T47D (cell line): ENCODE measurements at regions not wholly inside any gene's neighbourhood (a gene's known extent, or its start where the extent isn't known, plus 50 kb on each side); places are given as distances from the start of the nearest gene placed in this dataset.

Source experiments
- DNase-seq, 2 experiments: peaks; one replicate each; pipeline versions ENCODE4 v3.0.0 to v3.0.0-alpha.2; 2011 to 2012; ENCODE audit warnings: low read depth in 1 of 2, low spot score in 1 of 2
- JUND ChIP-seq: IDR thresholded peaks from 2 replicates; pipeline ENCODE4 v1.6.1; 2012; ENCODE audit warnings: low read depth
- in situ Hi-C: cut with HindIII; loops from 2 replicates; pipeline ENCODE4 v1.10.0; 2016; ENCODE audit warnings: low sequenced_read_pairs, low pct_unique_long_range_greater_than_20kb

DNA sequence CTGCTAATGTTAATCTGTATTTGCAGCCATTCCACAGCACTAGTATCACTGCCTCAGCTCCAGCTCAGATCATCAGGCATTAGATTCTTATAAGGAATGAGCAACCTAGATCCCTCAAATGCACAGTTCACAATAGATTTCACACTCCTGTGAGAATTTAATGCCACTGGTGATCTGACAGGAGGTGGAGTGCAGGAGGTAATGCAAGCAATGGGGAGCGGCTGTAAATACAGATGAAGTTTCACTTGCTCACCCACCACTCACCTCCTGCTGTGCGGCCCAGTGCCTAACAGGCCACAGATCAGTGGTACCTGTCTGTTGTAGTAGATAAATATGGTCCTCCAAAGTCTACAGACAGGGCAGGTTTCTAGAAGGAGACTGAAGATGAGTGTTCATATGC, 97.7 kb upstream of the TMEFF2 start:
- no peak for DNase-seq
- in situ Hi-C loops, result no loop called here
- TF ChIP-seq JUND, result no peak

DNA sequence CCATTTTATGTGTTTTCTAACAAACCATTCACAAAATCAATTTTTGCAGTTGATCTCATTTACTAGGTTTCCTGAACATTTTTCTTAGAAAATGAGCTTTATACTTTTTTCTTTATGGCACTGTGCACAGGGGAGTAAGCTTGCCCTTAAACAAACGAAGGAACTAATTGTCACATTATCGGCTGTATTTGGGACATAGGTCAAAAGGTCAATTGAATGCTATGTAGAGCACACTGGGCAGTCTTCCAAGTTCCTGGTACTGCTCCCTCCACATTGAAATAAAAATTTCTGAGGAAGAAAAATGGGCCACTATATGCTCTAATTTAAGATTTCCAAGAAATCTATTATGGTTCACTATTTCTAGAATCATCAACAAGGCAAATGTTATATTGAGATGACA, 93.6 kb upstream of the TMEFF2 start:
- in situ Hi-C loops, result no loop called here
- DNase-seq, result no peak
- no peak for TF ChIP-seq JUND

DNA sequence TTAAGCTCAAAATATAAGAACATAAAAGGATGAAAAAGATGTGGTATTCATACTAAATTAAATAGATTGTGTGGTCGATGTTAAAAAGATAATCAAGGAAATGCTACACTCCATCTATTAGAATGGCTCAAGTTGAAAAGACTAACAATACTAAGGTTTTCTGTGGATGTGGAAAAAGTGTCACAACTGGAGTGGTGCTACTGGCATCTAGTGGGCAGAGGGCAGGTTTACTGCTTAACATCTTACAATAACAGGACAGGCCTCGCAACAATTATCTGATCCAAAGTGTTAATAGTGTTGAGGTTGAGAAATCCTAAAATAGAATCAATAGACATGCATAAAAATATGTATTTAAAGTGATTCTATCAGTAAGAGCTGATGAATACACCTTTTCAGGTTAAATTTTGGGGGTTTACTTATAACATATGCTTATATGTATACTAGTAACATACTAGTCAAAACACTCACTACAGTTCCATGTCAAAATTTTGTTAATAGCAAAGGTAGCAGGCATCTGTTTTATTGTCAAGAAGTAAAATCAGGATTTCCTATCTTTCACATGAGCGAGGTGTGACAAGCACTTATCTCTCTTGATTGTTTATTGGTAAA, 91.5 kb upstream of the TMEFF2 start:
- TF ChIP-seq JUND, result no peak
- DNase-seq, result peak in 1 of 2 experiments; percentile 73
- in situ Hi-C loops, result no loop called here

DNA sequence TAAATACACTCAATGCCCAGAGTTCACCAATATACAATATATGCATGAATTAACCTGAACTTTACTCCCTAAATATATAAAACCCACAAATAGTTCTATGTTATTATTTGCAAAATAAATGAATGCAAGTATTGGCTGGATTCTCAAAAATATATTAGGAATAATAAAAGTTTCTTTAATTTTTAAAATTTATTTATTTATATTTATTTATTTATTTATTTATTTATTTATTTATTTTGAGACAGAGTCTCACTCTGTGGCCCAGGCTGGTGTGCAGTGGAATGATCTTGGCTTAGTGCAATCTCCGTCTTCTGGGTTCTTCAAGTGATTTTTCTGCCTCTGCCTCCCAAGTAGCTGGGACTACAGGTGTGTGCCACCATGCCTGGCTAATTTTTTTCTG, 88.7 kb upstream of the TMEFF2 start:
- in situ Hi-C loops, result no loop called here
- no peak for DNase-seq
- TF ChIP-seq JUND, result no peak

DNA sequence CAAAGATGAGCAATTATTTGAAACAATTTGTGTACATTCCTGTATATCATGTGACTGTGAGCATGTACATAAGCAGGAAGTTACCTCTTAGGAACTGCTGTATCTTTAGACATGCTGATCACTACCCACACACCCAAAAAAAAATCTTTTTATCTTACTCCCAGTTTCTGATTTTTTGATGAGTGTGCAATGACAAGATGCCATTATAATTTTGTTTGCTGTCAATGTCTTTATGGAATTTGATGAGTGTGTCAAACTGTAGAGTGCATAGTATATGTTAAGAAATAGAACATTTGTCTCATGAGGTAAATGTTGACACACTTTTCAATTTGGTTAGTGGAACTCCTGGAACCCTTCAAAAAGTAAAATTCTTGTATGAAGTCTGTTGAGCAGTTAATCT, 84.0 kb upstream of the TMEFF2 start:
- TF ChIP-seq JUND, result no peak
- in situ Hi-C loops, result no loop called here
- no peak for DNase-seq

DNA sequence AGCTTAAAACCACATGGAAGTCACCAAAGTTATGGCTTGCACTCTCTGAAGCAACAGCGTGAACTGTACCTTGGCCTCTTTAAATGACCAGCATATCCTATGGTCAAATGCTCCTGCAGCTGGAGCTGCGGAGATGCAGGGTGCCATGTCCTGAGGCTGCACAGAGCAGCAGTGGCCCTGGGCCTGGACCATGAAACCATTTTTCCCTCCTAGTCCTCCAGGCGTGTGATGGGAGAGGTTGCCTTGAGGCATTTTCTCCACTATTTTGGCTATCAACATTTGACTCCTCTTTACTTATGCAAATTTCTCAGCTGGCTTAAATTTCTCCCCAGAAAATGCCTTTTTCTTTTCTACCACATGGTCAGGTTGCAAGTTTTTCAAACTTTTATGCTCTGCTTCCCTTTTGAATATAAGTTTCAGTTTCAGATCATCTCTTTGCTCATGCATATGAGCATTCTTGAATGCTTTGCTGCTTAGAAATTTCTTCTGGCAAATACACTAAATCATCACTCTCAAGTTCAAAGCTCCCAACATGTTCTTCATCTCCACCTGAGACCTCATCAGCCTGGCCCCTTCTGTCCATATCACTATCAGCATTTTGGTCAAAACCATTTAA, 82.9 kb upstream of the TMEFF2 start:
- in situ Hi-C loops, result no loop called here
- DNase-seq, result no peak
- TF ChIP-seq JUND, result no peak

DNA sequence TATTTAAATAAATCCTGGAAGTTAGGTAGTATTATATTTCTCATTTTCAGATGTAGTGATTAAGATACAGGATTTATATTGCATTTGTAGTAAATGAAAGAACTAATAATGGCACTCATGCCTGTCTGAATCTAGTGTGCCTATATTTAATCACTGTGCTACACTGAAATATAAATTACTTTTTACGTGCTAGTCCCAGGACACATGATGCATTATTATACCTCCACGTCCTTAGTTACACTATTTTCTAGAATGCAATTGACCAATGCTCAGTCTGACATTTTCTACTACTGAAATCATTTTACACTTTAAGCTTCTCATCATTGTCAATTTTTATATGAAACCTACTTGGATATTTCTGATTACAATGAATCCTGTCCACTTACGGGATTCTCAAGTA, 80.9 kb upstream of the TMEFF2 start:
- DNase-seq, result no peak
- no peak for TF ChIP-seq JUND
- in situ Hi-C loops, result no loop called here

DNA sequence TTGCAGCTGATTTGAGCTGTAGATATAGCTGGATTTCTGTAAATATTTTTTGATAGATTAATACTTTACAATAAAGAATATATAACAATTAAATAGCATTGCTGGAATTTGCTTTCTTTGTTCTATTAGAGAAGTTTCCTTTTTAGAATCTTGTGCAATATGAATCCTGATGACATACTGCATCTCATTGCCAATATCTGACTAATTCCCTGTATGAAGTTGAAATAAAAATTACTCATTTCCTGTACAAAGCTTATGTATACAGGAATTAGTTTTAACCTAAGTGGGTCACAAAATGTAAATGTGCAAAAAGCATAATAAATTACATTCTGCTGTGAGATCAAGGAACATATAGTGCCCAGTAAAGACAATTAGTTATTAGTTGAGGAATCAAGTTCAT, 72.8 kb upstream of the TMEFF2 start:
- no peak for TF ChIP-seq JUND
- no peak for DNase-seq
- in situ Hi-C loops, result no loop called here

DNA sequence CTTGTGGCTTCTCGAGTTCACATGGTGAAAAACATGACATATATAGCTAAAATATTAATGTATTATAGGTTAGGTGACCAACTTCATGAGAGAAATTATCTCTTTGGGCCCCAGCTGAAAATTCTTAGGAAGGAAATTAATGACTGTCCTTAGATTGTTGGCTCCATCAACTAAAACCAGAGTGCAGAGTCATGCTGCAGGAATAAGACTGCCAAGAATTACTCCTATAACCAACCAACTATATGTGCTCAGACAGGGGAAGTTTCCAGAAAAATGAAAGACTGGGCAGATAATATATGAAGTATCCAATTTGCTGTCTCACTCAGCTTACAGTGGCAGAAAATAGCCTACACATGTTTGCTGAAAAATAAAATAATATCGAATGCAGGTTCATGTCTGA, 71.0 kb upstream of the TMEFF2 start:
- DNase-seq, result no peak
- no peak for TF ChIP-seq JUND
- in situ Hi-C loops, result no loop called here

DNA sequence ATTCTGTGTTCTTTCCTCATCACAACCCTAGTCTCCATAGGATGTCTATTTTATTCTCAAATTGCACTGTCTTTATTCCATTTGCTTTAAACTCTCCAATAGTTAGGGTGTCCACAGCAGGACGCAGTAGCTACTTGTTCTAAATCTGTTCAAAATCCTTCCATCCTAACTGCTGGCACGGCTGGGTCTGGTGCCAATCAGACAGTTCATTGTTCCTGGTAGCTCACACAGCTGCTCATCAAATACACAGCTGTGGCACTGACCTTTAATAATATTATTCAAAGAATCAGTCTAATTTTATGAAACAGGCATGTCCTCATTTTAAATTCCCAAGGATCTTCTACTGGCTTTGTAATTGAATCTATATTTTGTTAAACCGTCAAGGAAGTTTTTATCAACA, 59.7 kb upstream of the TMEFF2 start:
- in situ Hi-C loops, result no loop called here
- TF ChIP-seq JUND, result no peak

DNA sequence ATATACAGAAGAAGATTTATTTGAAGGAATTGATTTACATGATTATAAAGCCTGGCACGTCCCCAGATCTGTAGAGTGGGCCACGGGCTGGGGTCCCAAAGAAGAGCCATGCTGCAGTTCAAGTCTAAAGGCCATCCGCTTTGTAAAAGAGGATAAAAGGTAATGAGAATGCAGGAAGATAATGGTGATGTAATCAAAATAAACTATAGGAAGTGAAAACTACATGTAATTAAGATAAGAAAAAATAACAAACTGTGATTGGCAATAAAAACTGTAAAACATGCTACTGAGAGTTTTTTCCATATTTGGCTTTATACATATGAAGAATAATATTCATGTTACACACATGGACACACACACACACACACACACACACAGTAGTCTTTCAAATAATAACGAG, 59.0 kb upstream of the TMEFF2 start:
- TF ChIP-seq JUND, result no peak
- in situ Hi-C loops, result no loop called here
- no peak for DNase-seq

More for the DNA sequence above, 59.7 kb upstream of the TMEFF2 start:
- DNase-seq, result no peak

DNA sequence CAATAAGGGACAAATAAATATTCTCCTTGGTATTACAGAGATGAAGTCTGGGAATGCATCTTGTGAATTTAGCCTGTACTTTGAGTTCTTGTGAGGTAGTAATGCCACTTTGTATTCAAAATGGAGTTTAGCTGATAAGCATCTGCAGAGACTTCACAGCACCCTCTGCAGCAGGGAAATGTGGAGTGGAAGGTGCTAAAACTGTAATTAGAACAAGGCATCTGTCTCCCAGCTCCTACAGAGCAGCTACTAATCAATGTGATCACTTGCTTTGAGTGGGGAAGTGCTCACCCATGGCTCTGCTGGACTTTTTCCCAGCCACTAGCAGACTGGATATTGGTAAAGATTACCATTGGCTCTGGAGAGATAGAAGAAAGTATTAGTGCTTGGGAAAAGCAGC, 56.2 kb upstream of the TMEFF2 start:
- no peak for DNase-seq
- TF ChIP-seq JUND, result no peak
- in situ Hi-C loops, result no loop called here

DNA sequence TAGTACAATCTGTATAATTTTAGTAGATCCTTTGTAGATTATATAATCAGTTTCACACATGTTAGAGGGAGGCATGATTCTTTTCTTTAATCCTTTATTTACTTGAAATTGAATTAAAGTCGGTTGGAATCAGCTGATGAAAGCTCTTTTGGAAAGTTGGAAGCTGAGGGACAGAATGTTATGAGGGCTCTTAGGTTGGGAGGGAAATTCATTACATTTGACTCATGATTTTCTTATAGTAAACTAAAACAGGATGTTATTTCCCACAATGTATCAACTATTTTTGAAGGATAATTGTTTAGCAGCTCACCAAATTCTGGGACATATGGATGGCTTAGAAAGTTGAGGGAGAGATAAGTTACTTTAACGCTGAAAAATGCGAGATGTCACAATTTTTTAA, 52.7 kb upstream of the TMEFF2 start:
- TF ChIP-seq JUND, result no peak
- in situ Hi-C loops, result no loop called here
- DNase-seq, result no peak

DNA sequence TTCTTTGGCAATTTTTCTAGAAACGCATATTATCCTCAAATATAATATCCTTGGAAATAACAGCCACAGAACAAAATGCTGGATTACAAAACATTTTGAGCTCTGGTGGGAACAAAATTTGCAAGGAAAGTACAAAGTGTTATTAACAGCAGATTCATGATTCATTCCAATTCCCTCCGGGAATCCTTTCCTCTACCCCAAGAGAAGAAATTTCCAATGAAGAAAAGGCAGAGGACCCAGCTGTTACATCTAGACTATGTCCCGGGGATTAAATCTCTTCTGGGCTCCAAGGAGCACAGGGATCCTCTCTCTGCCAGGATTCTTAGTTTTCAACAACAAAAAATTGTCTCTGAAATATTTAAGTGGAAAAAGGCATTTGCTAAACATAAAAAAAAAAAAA, 51.6 kb upstream of the TMEFF2 start:
- in situ Hi-C loops, result no loop called here
- DNase-seq, result no peak
- no peak for TF ChIP-seq JUND
